Activated CD4-positive, alpha-beta memory T cell treated with anti-CD3 and anti-CD28 coated beads, Interleukin-2, amount 10 ng/mL, durations not matched to agents 7 days and 5 days (primary cell): ENCODE measurements at regions not wholly inside any gene's neighbourhood (a gene's known extent, or its start where the extent isn't known, plus 50 kb on each side); places are given as distances from the start of the nearest gene placed in this dataset.
"Not testable (repeated sequence)": the region's sequence is repeated elsewhere in the genome, so short reads cannot be mapped to it uniquely, and the experiment has no call there.

Experiments used
- CTCF ChIA-PET: fragments of 350-600 bp; sonication (Branson Sonifier 250); formaldehyde crosslinking; loops from one replicate; lab custom pipeline; 2021; ENCODE audit warnings: antibody characterized with exemption, inconsistent platforms; lab: Charles Lee
- POLR2A ChIA-PET: fragments of 350-600 bp; sonication (Branson Sonifier 250); formaldehyde crosslinking; loops from one replicate; lab custom pipeline; 2021; ENCODE audit warnings: antibody characterized with exemption; lab: Charles Lee
- DNase-seq: peaks from one replicate; pipeline ENCODE4 v3.0.0-alpha.2; 2020
- H3K27ac Mint-ChIP-seq: one replicate; pipeline ENCODE4 v1.8.0; 2021; ENCODE audit warnings: mild to moderate bottlenecking, mixed read lengths
- H3K27me3 Mint-ChIP-seq: one replicate; pipeline ENCODE4 v1.8.0; 2021; ENCODE audit warnings: mixed read lengths
- H3K36me3 Mint-ChIP-seq: one replicate; pipeline ENCODE4 v1.8.0; 2021; ENCODE audit warnings: low read depth, mixed read lengths
- H3K4me1 Mint-ChIP-seq: one replicate; pipeline ENCODE4 v1.8.0; 2021; ENCODE audit warnings: mixed read lengths
- H3K4me3 Mint-ChIP-seq: one replicate; pipeline ENCODE4 v1.8.0; 2021; ENCODE audit warnings: mild to moderate bottlenecking, mixed read lengths
- H3K9me3 Mint-ChIP-seq: one replicate; pipeline ENCODE4 v1.8.0; 2021; ENCODE audit warnings: mixed read lengths

DNA sequence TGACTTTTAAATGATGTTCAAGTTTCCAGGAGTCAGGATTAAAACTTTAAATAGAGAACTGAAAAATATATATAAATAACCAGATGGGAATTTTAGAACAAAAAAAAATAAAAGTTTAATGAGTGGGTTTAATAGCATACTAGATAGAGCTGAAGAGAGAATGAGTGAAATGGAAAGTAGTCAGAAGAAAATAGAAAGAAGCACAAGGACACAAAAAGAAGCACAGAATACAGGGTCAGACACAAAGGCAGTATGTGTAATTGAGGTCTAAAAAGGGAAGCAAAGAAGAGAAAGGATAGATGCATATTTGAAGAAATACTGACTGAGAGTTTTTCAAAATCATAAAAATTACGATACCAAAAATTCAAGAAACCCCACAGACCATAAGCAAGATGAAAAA, 159.8 kb upstream of the FERMT1 start:
- no peaks in the 10 kb centered on the region for H3K27me3 Mint-ChIP-seq
- ChIA-PET POLR2A (no interaction called here), CTCF (no interaction called here)
- H3K36me3 Mint-ChIP-seq, result no peaks in the 10 kb centered on the region
- peaks cover 4% of the 10 kb centered on the region for H3K9me3 Mint-ChIP-seq
- H3K4me1 Mint-ChIP-seq, result no peaks in the 10 kb centered on the region
- no peak overlapping the region for H3K27ac Mint-ChIP-seq
- no peak overlapping the region for H3K4me3 Mint-ChIP-seq
- DNase-seq, result no peak

GRCh38 chr20:6277661-6278240, 154.9 kb upstream of the FERMT1 start:
- H3K27me3 Mint-ChIP-seq, result no peaks in the 10 kb centered on the region
- POLR2A ChIA-PET, result no interaction called here
- H3K4me3 Mint-ChIP-seq, result no peak overlapping the region
- CTCF ChIA-PET, result no interaction called here
- H3K36me3 Mint-ChIP-seq, result no peaks in the 10 kb centered on the region
- no peak for DNase-seq
- no peaks in the 10 kb centered on the region for H3K4me1 Mint-ChIP-seq
- peaks cover 4% of the 10 kb centered on the region for H3K9me3 Mint-ChIP-seq
- no peak overlapping the region for H3K27ac Mint-ChIP-seq

DNA sequence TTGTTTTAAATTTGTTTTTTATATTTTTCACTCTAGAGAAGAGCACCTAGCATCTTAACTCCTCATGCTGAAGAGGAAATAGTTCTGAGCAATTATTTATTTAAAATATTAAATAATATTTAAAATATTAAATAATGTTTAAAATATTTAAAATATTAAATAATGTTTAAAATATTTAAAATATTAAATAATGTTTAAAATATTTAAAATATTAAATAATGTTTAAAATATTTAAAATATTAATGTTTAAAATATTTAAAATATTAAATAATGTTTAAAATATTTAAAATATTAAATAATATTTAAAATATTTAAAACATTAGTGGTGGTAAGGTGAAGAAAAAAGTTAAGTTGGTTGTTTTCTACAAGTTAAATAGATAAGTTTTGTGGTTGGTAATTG, 147.6 kb upstream of the FERMT1 start:
- H3K27me3 Mint-ChIP-seq, H3K9me3 Mint-ChIP-seq, DNase-seq, H3K27ac Mint-ChIP-seq, CTCF ChIA-PET, H3K36me3 Mint-ChIP-seq, H3K4me3 Mint-ChIP-seq, POLR2A ChIA-PET, H3K4me1 Mint-ChIP-seq: not testable (repeated sequence)

DNA sequence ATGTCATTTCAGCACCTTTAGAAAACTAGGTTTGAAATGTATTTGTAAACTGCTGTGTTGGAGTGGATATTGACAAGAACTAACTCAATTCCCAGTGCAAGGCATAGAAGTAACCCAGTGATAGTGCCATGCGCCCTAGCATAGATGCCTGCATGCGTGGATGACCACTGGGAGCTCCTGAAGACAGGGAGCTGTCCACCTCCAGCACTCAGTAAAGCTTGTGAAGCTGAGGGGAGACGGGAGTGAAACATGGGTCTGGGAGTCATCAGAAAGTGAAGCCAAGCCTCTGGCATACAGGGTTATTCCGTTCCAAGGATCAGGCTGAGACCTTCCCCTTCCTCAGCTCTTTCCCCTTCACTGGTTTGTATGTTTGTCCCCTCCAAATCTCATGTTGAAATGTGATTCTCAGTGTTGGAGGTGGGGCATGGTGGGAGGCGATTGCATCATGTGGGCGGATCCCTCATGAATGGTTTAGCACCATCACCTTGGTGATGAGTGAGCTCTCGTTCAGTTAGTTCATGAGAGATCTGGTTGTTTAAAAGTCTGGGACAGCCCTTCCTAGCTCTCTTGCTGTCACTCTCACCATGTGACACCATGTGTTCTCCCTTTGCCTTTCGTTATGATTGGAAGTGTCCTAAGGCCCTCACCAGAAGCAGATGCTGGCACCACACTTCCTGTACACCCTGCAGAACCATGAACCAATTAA, 146.5 kb upstream of the FERMT1 start:
- ChIA-PET POLR2A (no interaction called here), CTCF (no interaction called here)
- Mint-ChIP-seq H3K4me1 (no peaks in the 10 kb centered on the region), H3K9me3 (no peaks in the 10 kb centered on the region), H3K36me3 (no peaks in the 10 kb centered on the region), H3K27ac (no peak overlapping the region), H3K27me3 (no peaks in the 10 kb centered on the region), H3K4me3 (no peak overlapping the region)
- no peak for DNase-seq

- Mint-ChIP-seq H3K4me1 (no peaks in the 10 kb centered on the region), H3K36me3 (no peaks in the 10 kb centered on the region), H3K9me3 (no peaks in the 10 kb centered on the region), H3K4me3 (no peak overlapping the region), H3K27me3 (no peaks in the 10 kb centered on the region), H3K27ac (no peak overlapping the region)
- DNase-seq, result no peak
- POLR2A ChIA-PET, result no interaction called here
- CTCF ChIA-PET, result no interaction called here
Measured at GRCh38 chr20:6265204-6265904, 142.5 kb upstream of the FERMT1 start.

- no peak overlapping the region for H3K4me3 Mint-ChIP-seq
- ChIA-PET CTCF (no interaction called here), POLR2A (no interaction called here)
- H3K4me1 Mint-ChIP-seq, result no peaks in the 10 kb centered on the region
- H3K36me3 Mint-ChIP-seq, result no peaks in the 10 kb centered on the region
- H3K9me3 Mint-ChIP-seq, result no peaks in the 10 kb centered on the region
- no peaks in the 10 kb centered on the region for H3K27me3 Mint-ChIP-seq
- no peak overlapping the region for H3K27ac Mint-ChIP-seq
- DNase-seq, result no peak
Measured at GRCh38 chr20:6253396-6253795, 130.6 kb upstream of the FERMT1 start.

DNA sequence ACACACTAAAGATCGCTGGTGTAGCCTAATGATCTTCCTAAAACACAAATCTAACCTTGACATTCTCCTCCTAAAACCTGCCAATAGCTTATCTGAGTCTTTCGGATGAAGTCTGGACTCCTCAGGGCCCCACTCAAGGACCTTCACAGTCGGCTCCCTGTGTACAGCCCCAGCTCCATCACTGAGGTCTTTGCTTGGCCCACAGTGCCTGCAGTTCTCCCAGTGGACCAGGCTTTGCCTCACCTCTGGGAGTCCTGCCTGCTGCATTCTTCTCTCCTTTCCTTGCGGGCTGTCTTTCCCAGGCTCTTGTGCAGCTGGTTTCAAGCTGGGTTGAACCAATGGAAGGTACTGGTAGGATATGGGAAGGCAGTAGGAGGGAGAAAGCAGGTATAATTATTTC, 122.6 kb upstream of the FERMT1 start:
- Mint-ChIP-seq H3K27me3 (no peaks in the 10 kb centered on the region), H3K9me3 (peaks cover 3% of the 10 kb centered on the region), H3K4me1 (no peaks in the 10 kb centered on the region), H3K36me3 (no peaks in the 10 kb centered on the region), H3K27ac (no peak overlapping the region), H3K4me3 (no peak overlapping the region)
- no peak for DNase-seq
- ChIA-PET CTCF (no interaction called here), POLR2A (no interaction called here)

GRCh38 chr20:6241591-6241990, 118.8 kb upstream of the FERMT1 start:
- Mint-ChIP-seq H3K27ac (no peak overlapping the region), H3K4me3 (no peak overlapping the region), H3K4me1 (no peaks in the 10 kb centered on the region), H3K9me3 (peaks cover 3% of the 10 kb centered on the region), H3K36me3 (no peaks in the 10 kb centered on the region), H3K27me3 (no peaks in the 10 kb centered on the region)
- ChIA-PET POLR2A (no interaction called here), CTCF (no interaction called here)
- no peak for DNase-seq

- H3K27ac Mint-ChIP-seq, result no peak overlapping the region
- H3K36me3 Mint-ChIP-seq, result no peaks in the 10 kb centered on the region
- no peaks in the 10 kb centered on the region for H3K4me1 Mint-ChIP-seq
- H3K27me3 Mint-ChIP-seq, result no peaks in the 10 kb centered on the region
- DNase-seq, result no peak
- CTCF ChIA-PET, result no interaction called here
- POLR2A ChIA-PET, result no interaction called here
- H3K9me3 Mint-ChIP-seq, result peaks cover 3% of the 10 kb centered on the region
- H3K4me3 Mint-ChIP-seq, result no peak overlapping the region
Measured at GRCh38 chr20:6240059-6240458, 117.2 kb upstream of the FERMT1 start.

- Mint-ChIP-seq H3K4me3 (no peak overlapping the region), H3K9me3 (no peaks in the 10 kb centered on the region), H3K27ac (no peak overlapping the region), H3K4me1 (no peaks in the 10 kb centered on the region), H3K27me3 (no peaks in the 10 kb centered on the region), H3K36me3 (no peaks in the 10 kb centered on the region)
- ChIA-PET CTCF (no interaction called here), POLR2A (no interaction called here)
- DNase-seq, result no peak
Measured at GRCh38 chr20:6238421-6238820, 115.6 kb upstream of the FERMT1 start.

DNA sequence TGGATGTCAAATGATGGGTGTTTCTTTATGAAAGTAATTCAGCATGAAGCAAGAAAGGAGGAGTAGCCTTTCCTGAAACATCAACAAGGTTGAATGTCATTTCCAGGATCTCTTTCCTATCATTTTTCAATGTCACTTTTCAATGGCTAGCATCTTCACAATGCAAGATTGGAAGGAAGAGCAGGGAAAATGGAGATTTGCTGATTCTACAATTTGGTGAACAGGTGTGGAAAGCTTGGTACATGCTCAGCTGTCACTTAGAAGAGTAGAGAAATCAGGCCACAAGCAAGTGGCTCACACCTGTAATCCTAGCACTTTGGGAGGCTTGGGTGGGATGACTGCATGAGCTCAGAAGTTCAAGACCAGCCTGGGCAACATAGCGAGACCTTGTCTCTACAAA, 112.7 kb upstream of the FERMT1 start:
- Mint-ChIP-seq H3K27ac (no peak overlapping the region), H3K9me3 (no peaks in the 10 kb centered on the region), H3K27me3 (no peaks in the 10 kb centered on the region), H3K36me3 (no peaks in the 10 kb centered on the region), H3K4me3 (no peak overlapping the region), H3K4me1 (no peaks in the 10 kb centered on the region)
- ChIA-PET POLR2A (no interaction called here), CTCF (no interaction called here)
- DNase-seq, result no peak

DNA sequence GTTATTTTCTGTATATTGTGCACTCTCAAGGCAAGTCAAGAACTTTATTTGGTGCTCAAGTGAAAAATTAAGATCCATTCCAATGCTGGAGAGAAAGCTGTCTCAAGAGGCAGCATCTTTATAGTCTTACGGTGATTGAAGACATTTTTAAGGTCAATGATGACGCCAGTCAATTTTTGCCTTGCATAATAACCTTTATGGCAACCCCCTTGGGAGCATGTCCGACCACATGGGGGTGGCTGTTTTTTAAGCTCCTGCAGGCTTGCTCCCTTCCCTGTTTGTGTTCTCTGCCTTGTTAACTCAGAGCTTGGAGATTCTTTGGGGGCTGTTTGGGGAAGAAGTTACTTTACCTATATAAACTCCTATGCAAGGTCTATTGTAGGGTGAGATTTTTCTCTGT, 109.6 kb upstream of the FERMT1 start:
- Mint-ChIP-seq H3K36me3 (no peaks in the 10 kb centered on the region), H3K4me3 (no peak overlapping the region), H3K27me3 (no peaks in the 10 kb centered on the region), H3K27ac (no peak overlapping the region), H3K9me3 (peaks cover 2% of the 10 kb centered on the region), H3K4me1 (no peaks in the 10 kb centered on the region)
- DNase-seq, result no peak
- POLR2A ChIA-PET, result no interaction called here
- CTCF ChIA-PET, result no interaction called here

DNA sequence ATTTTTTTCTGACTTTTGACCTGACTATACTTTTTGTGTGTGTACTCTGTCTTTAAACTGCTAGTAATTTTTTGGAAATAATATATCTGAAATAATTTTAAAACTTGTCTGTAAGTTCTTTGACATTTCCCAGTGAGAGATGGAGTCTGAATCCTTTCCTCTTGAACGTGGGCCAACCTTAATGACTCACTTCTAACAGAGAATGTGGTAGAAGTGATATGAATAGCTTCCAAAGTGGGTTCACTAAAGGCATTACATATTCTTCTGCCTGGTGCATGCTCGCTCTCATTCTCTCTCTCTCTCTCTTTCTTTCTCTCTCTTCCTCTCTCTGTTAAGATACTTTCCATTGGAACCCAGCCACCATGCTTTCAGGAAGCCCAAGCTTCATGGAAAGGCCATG, 108.7 kb upstream of the FERMT1 start:
- no peak overlapping the region for H3K27ac Mint-ChIP-seq
- CTCF ChIA-PET, result no interaction called here

More for the DNA sequence above, 108.7 kb upstream of the FERMT1 start:
- POLR2A ChIA-PET, result no interaction called here
- Mint-ChIP-seq H3K27me3 (no peaks in the 10 kb centered on the region), H3K4me1 (no peaks in the 10 kb centered on the region), H3K4me3 (no peak overlapping the region), H3K36me3 (no peaks in the 10 kb centered on the region), H3K9me3 (peaks cover 2% of the 10 kb centered on the region)
- DNase-seq, result no peak
